Thoracic aorta (tissue), 2 donors: ENCODE measurements at regions not wholly inside any gene's neighbourhood (a gene's known extent, or its start where the extent isn't known, plus 50 kb on each side); places are given as distances from the start of the nearest gene placed in this dataset.

ENCODE experiments used
- ATAC-seq: fragments of 150-250 bp; one replicate; pipeline ENCODE4 v1.8.0; 2017; ENCODE audit warnings: low read depth; ENCODE audit not compliant: insufficient number of reproducible peaks, low FRiP score
- DNase-seq: peaks from one replicate; pipeline ENCODE4 v3.0.0-alpha.2; 2020; ENCODE audit warnings: low spot score
- H3K27ac ChIP-seq, 2 donors: fragments of 200-600 bp; sonication (generic); 1 replicate in 1 of 2; 2 replicates in 1 of 2; pipeline ENCODE4 v1.5.1; 2016; ENCODE audit warnings: mild to moderate bottlenecking in 2 of 2, moderate library complexity in 2 of 2
- H3K27me3 ChIP-seq: fragments of 200-600 bp; sonication (generic); replicated peaks from 2 replicates; pipeline ENCODE4 v1.6.0; 2016; ENCODE audit warnings: mild to moderate bottlenecking; ENCODE audit not compliant: insufficient read depth
- H3K36me3 ChIP-seq: fragments of 200-600 bp; sonication (generic); one replicate; pipeline ENCODE4 v1.5.1; 2016
- H3K4me1 ChIP-seq, 2 donors: fragments of 200-600 bp; sonication (generic); 1 replicate in 1 of 2; 2 replicates in 1 of 2; pipeline versions ENCODE4 v1.5.1 to v1.6.0; 2016; ENCODE audit warnings: low read depth in 2 of 2, mild to moderate bottlenecking in 1 of 2; ENCODE audit not compliant: control insufficient read depth in 1 of 2
- H3K4me3 ChIP-seq: fragments of 200-600 bp; sonication (generic); 2 replicates; pipeline ENCODE4 v1.5.1; 2016; ENCODE audit warnings: mild to moderate bottlenecking
- H3K9me3 ChIP-seq: fragments of 200-600 bp; sonication (generic); 2 replicates; pipeline ENCODE4 v1.5.1; 2016
- TF ChIP-seq, protein P1 (sequence below): fragments of 200-600 bp; sonication (generic); IDR thresholded peaks from one replicate; pipeline ENCODE4 v1.5.1; 2019; ENCODE audit warnings: antibody characterized with exemption

DNA sequence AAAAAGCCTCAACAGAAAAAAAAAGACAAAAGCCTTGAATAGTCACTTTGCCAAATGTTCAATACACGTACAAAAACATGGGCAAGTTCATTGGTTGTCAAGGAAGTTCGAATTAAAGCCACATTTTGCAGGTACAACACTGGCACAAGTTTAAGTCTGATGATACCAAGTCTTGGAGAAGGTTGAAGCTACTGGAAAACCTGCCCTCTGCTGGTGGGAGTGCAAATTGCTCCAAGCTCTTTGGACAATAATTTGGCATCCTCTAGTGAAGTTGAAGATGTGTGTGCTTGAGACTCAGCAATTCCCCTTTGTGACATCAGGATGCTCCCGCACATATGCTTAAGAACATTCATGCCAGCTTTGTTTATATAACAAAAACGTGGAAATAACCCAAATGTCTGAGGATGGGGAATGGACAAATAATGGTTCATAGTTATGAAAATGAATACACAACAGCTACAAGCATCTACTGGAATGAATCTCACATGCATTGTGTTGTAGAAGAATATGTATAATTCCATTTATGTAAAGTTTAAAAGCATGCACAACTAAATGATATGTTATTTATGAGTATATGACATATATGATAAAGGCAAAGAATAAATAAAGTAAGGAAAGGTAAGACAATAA lies 120.0 kb upstream of the PLPP4 start:
- no peak for ATAC-seq
- H3K4me3 ChIP-seq = no peak overlapping the region
- H3K4me1 ChIP-seq = no peaks in the 10 kb centered on the region
- TF ChIP-seq, protein P1, sequence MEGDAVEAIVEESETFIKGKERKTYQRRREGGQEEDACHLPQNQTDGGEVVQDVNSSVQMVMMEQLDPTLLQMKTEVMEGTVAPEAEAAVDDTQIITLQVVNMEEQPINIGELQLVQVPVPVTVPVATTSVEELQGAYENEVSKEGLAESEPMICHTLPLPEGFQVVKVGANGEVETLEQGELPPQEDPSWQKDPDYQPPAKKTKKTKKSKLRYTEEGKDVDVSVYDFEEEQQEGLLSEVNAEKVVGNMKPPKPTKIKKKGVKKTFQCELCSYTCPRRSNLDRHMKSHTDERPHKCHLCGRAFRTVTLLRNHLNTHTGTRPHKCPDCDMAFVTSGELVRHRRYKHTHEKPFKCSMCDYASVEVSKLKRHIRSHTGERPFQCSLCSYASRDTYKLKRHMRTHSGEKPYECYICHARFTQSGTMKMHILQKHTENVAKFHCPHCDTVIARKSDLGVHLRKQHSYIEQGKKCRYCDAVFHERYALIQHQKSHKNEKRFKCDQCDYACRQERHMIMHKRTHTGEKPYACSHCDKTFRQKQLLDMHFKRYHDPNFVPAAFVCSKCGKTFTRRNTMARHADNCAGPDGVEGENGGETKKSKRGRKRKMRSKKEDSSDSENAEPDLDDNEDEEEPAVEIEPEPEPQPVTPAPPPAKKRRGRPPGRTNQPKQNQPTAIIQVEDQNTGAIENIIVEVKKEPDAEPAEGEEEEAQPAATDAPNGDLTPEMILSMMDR = peak; percentile 25
- H3K27ac ChIP-seq = no peak overlapping the region
- H3K36me3 ChIP-seq = no peaks in the 10 kb centered on the region
- no peaks in the 10 kb centered on the region for H3K27me3 ChIP-seq
- no peaks in the 10 kb centered on the region for H3K9me3 ChIP-seq
- no peak for DNase-seq

DNA sequence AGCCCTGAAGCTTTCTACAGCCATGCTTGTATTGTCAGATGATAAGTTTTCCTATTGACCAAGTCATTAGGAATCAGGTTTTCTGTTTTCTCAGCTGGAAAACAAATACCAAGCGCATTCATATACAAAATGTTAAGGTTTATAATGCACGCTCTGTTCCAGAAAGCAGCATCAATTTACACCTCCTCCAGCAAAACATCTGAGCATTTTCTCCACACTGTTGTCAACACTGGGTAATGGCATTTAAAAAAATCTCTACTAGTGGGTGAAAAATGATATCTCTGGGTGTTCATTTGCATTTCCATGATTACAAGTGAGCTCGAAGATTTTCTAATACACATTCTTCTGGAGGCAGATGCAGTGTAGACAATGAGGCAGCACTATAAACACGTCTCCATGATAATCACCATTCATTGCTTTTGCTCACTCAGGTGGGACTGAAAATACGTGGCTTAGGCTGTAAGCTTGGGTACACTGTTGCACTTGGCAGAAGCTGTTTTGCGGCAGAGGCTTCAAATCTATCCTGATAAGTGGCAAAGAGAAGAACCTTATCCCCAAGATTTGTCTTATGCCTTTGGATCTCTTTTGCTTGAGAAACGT lies 114.8 kb upstream of the PLPP4 start:
- TF ChIP-seq, protein P1 = no peak
- no peaks in the 10 kb centered on the region for H3K9me3 ChIP-seq
- ATAC-seq (no peak), DNase-seq (no peak)
- H3K4me1 ChIP-seq = no peaks in the 10 kb centered on the region
- H3K27ac ChIP-seq = no peak overlapping the region
- no peak overlapping the region for H3K4me3 ChIP-seq
- H3K36me3 ChIP-seq = no peaks in the 10 kb centered on the region
- H3K27me3 ChIP-seq = no peaks in the 10 kb centered on the region

DNA sequence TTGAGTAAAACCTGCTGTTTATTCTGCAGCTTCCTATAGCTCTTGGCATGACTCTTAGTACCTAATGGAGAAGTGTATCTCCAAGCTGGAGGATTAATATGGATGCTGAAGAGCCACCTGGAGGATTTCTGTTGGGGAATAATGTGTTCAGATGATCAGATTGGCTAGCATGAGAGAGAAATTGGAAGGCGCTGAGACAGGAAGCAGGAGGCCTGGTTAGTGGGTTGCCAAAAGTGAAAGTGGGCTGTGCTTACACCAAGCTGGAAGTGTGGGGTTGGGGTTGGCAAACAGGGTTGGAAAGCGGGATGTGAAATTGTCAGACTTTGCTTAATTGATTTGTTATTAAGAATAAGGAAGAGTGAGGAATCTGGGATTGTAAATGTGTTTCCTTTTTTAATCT lies 111.8 kb upstream of the PLPP4 start:
- DNase-seq (no peak), ATAC-seq (no peak)
- no peaks in the 10 kb centered on the region for H3K4me1 ChIP-seq
- H3K36me3 ChIP-seq = no peaks in the 10 kb centered on the region
- no peak overlapping the region for H3K27ac ChIP-seq
- H3K27me3 ChIP-seq = no peaks in the 10 kb centered on the region
- TF ChIP-seq, protein P1 = no peak
- H3K9me3 ChIP-seq = no peaks in the 10 kb centered on the region
- H3K4me3 ChIP-seq = no peak overlapping the region

DNA sequence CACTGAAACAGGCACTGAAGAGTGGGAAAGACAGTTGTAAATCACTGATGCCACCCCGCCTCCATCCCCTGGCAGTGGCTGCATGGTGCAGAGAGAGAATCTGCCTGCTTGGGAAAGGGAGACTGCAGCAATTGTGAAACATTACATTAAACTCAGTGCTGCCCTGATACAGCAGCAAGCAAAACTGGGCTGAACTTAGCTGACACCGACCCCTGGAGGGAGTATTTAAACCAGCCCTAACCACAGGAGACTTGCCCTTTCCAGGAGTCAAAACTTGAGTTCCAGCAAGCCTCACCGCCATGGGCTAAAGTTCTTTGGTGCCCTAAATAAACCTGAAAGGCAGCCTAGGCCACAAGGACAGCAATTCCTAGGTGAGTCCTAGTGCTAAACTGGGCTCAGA lies 109.4 kb upstream of the PLPP4 start:
- H3K4me3 ChIP-seq = no peak overlapping the region
- ATAC-seq = no peak
- H3K27ac ChIP-seq = no peak overlapping the region
- no peak for DNase-seq
- no peaks in the 10 kb centered on the region for H3K9me3 ChIP-seq
- no peaks in the 10 kb centered on the region for H3K27me3 ChIP-seq
- H3K4me1 ChIP-seq = no peaks in the 10 kb centered on the region
- no peaks in the 10 kb centered on the region for H3K36me3 ChIP-seq
- TF ChIP-seq, protein P1 = no peak

DNA sequence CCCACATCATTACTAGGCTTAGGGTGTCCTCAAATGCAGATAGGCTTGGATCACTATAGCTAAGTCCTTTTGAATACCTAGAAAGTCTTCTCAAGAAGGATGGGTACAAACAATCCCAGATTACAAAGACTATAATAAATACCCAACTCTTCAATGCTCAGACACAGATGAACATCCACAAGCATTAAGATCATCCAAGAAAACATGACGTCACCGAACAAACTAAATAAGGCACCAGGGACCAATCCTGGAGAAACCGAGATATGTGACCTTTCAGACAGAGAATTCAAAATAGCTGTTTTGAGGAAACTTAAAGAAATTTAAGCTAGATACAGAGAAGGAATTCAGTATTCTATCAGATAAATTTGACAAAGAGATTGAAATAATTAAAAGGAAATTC lies 108.0 kb upstream of the PLPP4 start:
- H3K4me1 ChIP-seq = no peaks in the 10 kb centered on the region
- H3K9me3 ChIP-seq = no peaks in the 10 kb centered on the region
- no peaks in the 10 kb centered on the region for H3K36me3 ChIP-seq
- H3K27me3 ChIP-seq = no peaks in the 10 kb centered on the region
- H3K4me3 ChIP-seq = no peak overlapping the region
- no peak overlapping the region for H3K27ac ChIP-seq
- DNase-seq = no peak
- no peak for ATAC-seq
- TF ChIP-seq, protein P1 = no peak
